SU-DHL-6 (cell line): ENCODE measurements at regions not wholly inside any gene's neighbourhood (a gene's known extent, or its start where the extent isn't known, plus 50 kb on each side); places are given as distances from the start of the nearest gene placed in this dataset.

Experiments
- H2AFZ ChIP-seq: fragments of 200-600 bp; sonication (generic); 2 replicates; pipeline ENCODE4 v1.6.1; 2014; ENCODE audit warnings: low read depth, mild to moderate bottlenecking, moderate library complexity, mixed read lengths, antibody characterized with exemption, low read length; ENCODE audit not compliant: severe bottlenecking
- H3F3A ChIP-seq: fragments of 200-600 bp; shearing (Covaris generic); 2 replicates; pipeline ENCODE4 v1.6.0; 2016; ENCODE audit warnings: antibody characterized with exemption, mild to moderate bottlenecking; ENCODE audit not compliant: insufficient read depth
- H3K27ac ChIP-seq: fragments of 200-600 bp; sonication (generic); 2 replicates; pipeline ENCODE4 v1.5.1; 2016; ENCODE audit warnings: low read depth, mild to moderate bottlenecking, low read length, moderate library complexity, mixed read lengths
- H3K27me3 ChIP-seq: fragments of 200-600 bp; sonication (generic), shearing (Covaris generic); 2 replicates; pipeline ENCODE4 v1.6.0; 2014; ENCODE audit warnings: mild to moderate bottlenecking, low read length
- H3K36me3 ChIP-seq: fragments of 200-600 bp; sonication (generic); 2 replicates; pipeline ENCODE4 v1.6.1; 2014; ENCODE audit warnings: mild to moderate bottlenecking, low read length, mixed read lengths
- H3K4me2 ChIP-seq: fragments of 300-600, 200-600 bp; shearing (Covaris generic), sonication (generic); 2 replicates; pipeline ENCODE4 v1.6.0; 2014; ENCODE audit warnings: low read length, low read depth, mild to moderate bottlenecking; ENCODE audit not compliant: poor library complexity, severe bottlenecking
- H3K4me3 ChIP-seq: fragments of 200-600 bp; sonication (generic); 2 replicates; pipeline ENCODE4 v1.5.1; 2014; ENCODE audit warnings: antibody characterized with exemption, low read length, mild to moderate bottlenecking, mixed read lengths; ENCODE audit not compliant: insufficient read depth, poor library complexity, severe bottlenecking
- H3K79me2 ChIP-seq: fragments of 200-600 bp; sonication (generic); 2 replicates; pipeline ENCODE4 v1.6.1; 2014; ENCODE audit warnings: mild to moderate bottlenecking, low read length, moderate library complexity; ENCODE audit not compliant: insufficient read depth
- H3K9ac ChIP-seq: fragments of 200-600 bp; sonication (generic); 2 replicates; pipeline ENCODE4 v1.7.0; 2014; ENCODE audit warnings: mild to moderate bottlenecking, low read length
- H3K9me2 ChIP-seq: fragments of 200-600 bp; sonication (generic); replicated peaks from 2 replicates; pipeline ENCODE4 v1.6.1; 2014; ENCODE audit warnings: low read length; ENCODE audit not compliant: insufficient read depth
- H3K9me3 ChIP-seq: fragments of 200-600 bp; sonication (generic); 2 replicates; pipeline ENCODE4 v1.6.1; 2014; ENCODE audit warnings: low read length, mixed read lengths; ENCODE audit not compliant: insufficient read depth
- H4K20me1 ChIP-seq: fragments of 200-600 bp; sonication (generic); 2 replicates; pipeline ENCODE4 v1.6.1; 2014; ENCODE audit warnings: low read depth, mild to moderate bottlenecking, antibody characterized with exemption, low read length, moderate library complexity, mixed read lengths
- CTCF ChIP-seq: fragments of 200-600 bp; sonication (generic); IDR thresholded peaks from one replicate; pipeline ENCODE4 v1.5.1; 2017; ENCODE audit warnings: antibody characterized with exemption, mild to moderate bottlenecking, low read length, moderate library complexity; ENCODE audit not compliant: insufficient read depth, poor library complexity, severe bottlenecking
- EZH2phosphoT487 ChIP-seq: fragments of 200-600 bp; sonication (generic), shearing (Covaris generic); conservative IDR thresholded peaks from 2 replicates; pipeline ENCODE4 v1.6.1; 2018; ENCODE audit warnings: mild to moderate bottlenecking, antibody characterized with exemption, low read length, moderate library complexity, mixed read lengths

GRCh38 chr4:152169683-152170082 is 366.2 kb downstream of the FBXW7 start:
- H3K27ac ChIP-seq = no peak overlapping the region
- H3K4me3 ChIP-seq = no peak overlapping the region
- H3K36me3 ChIP-seq = no peaks in the 10 kb centered on the region
- no peaks in the 10 kb centered on the region for H3K9me3 ChIP-seq
- no peak overlapping the region for H3K9ac ChIP-seq
- H3K79me2 ChIP-seq = no peaks in the 10 kb centered on the region
- H4K20me1 ChIP-seq = no peaks in the 10 kb centered on the region
- H2AFZ ChIP-seq = no peak overlapping the region
- H3K4me2 ChIP-seq = no peak overlapping the region
- TF ChIP-seq CTCF = no peak
- TF ChIP-seq EZH2phosphoT487 = no peak
- H3K9me2 ChIP-seq = no peaks in the 10 kb centered on the region
- H3F3A ChIP-seq = no peaks in the 10 kb centered on the region
- no peaks in the 10 kb centered on the region for H3K27me3 ChIP-seq

- TF ChIP-seq CTCF (no peak), EZH2phosphoT487 (no peak)
- Histone ChIP-seq H3K9me2 (no peaks in the 10 kb centered on the region), H3F3A (no peaks in the 10 kb centered on the region), H3K27ac (no peak overlapping the region), H3K27me3 (no peaks in the 10 kb centered on the region), H3K4me2 (no peak overlapping the region), H3K9me3 (no peaks in the 10 kb centered on the region), H3K4me3 (no peak overlapping the region), H4K20me1 (no peaks in the 10 kb centered on the region), H3K9ac (no peak overlapping the region), H3K36me3 (no peaks in the 10 kb centered on the region), H2AFZ (no peak overlapping the region), H3K79me2 (no peaks in the 10 kb centered on the region)
These were observed 366.8 kb downstream of the FBXW7 start for GRCh38 chr4:152168987-152169616.

DNA sequence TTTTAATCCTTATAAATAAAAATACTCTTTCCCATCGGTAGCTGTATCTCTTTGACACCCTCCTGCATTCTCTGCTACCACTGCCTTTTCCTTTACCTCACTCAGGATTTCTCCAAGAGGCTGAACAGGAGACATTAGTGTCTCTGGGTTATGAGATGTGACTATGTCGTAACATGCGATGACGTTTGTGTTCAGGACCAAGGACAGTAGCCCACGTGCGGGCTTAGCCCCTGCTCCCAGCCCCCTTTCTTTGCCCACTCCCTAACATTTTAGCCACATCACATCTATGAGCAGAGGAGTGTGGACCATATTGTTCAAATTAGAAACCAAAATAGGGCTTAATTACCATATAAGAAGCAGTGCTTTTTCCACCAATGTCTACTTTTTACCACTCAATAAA is 369.3 kb downstream of the FBXW7 start:
- TF ChIP-seq EZH2phosphoT487 (no peak), CTCF (no peak)
- Histone ChIP-seq H3K27me3 (no peaks in the 10 kb centered on the region), H3K36me3 (no peaks in the 10 kb centered on the region), H3K79me2 (no peaks in the 10 kb centered on the region), H3F3A (no peaks in the 10 kb centered on the region), H3K4me2 (no peak overlapping the region), H4K20me1 (no peaks in the 10 kb centered on the region), H3K27ac (no peak overlapping the region), H3K4me3 (no peak overlapping the region), H3K9me3 (no peaks in the 10 kb centered on the region), H2AFZ (no peak overlapping the region), H3K9me2 (no peaks in the 10 kb centered on the region), H3K9ac (no peak overlapping the region)
